NCI-H345 (cell line): ENCODE measurements at regions not wholly inside any gene's neighbourhood (a gene's known extent, or its start where the extent isn't known, plus 50 kb on each side); places are given as distances from the start of the nearest gene placed in this dataset.

Experiments used
- DNase-seq: peaks from one replicate; lab custom pipeline; 2025; lab: John Stamatoyannopoulos, UW

- DNase-seq = no peak
Observed at GRCh38 chr1:94592571-94592920, 51.0 kb upstream of the F3 start.

- no peak for DNase-seq
Observed at GRCh38 chr1:94591823-94592570, 50.4 kb upstream of the F3 start.
